Heart right ventricle (tissue), 16 donors: ENCODE measurements at regions not wholly inside any gene's neighbourhood (a gene's known extent, or its start where the extent isn't known, plus 50 kb on each side); places are given as distances from the start of the nearest gene placed in this dataset.

Experiments
- ATAC-seq, 8 donors: fragments of 200-7000 bp; cut with Tn5 transposase; one replicate each; pipeline ENCODE4 v1.9.1; 2020; ENCODE audit warnings: mild to moderate bottlenecking in 8 of 8, moderate library complexity in 8 of 8, moderate number of reproducible peaks in 1 of 8
- DNase-seq, 2 donors: peaks; one replicate each; pipeline ENCODE4 v3.0.0-alpha.2; 2020
- H3K27ac ChIP-seq, 10 donors: fragments of 200-600 bp; sonication (generic) in 2 of 10; one replicate each; pipeline versions ENCODE4 v1.5.0 to v1.8.0; 2020 to 2022; ENCODE audit warnings: mild to moderate bottlenecking in 3 of 10
- H3K27me3 ChIP-seq, 7 donors: fragments of 200-600 bp; one replicate each; pipeline ENCODE4 v1.8.0; 2021 to 2022; ENCODE audit warnings: mild to moderate bottlenecking in 2 of 7
- H3K36me3 ChIP-seq, 9 donors: fragments of 200-600 bp; sonication (generic) in 1 of 9; one replicate each; pipeline versions ENCODE4 v1.5.0 to v1.8.0; 2020 to 2022; ENCODE audit warnings: mild to moderate bottlenecking in 2 of 9
- H3K4me1 ChIP-seq, 9 donors: fragments of 200-600 bp; sonication (generic) in 1 of 9; one replicate each; pipeline versions ENCODE4 v1.5.0 to v1.8.0; 2020 to 2022; ENCODE audit warnings: mild to moderate bottlenecking in 4 of 9
- H3K4me3 ChIP-seq, 10 donors: fragments of 200-600 bp; sonication (generic) in 2 of 10; one replicate each; pipeline versions ENCODE4 v1.5.0 to v1.8.0; 2020 to 2022; ENCODE audit warnings: mild to moderate bottlenecking in 7 of 10, moderate library complexity in 2 of 10
- H3K9me3 ChIP-seq, 11 donors: fragments of 200-600 bp in 10 of 11; sonication (generic) in 2 of 11; one replicate each; pipeline versions ENCODE4 v1.5.0 to v1.8.0; 2013 to 2022; ENCODE audit warnings: mild to moderate bottlenecking in 2 of 11, control low read depth in 1 of 11, moderate library complexity in 1 of 11
- WGBS, 2 donors: extraction: QIAGEN DNeasy Blood & Tissue Kit; methylation state at CpG; one replicate each; pipeline ENCODE4 v1.1.7; 2013; ENCODE audit warnings: inconsistent platforms in 1 of 2; 5-methylcytosine and 5-hydroxymethylcytosine counted together
- intact Hi-C, 10 donors: fragments of 100-400 bp; cut with DNase I; formaldehyde crosslinking; loops; one replicate each; pipeline versions ENCODE4 v1.11.1 to v1.14.2; 2022
- TF ChIP-seq, protein P1 (sequence below), 9 donors: fragments of 200-600 bp; sonication (generic) in 2 of 9; IDR thresholded peaks; one replicate each; pipeline versions ENCODE4 v1.5.0 to v1.8.0; 2021 to 2022; ENCODE audit warnings: antibody characterized with exemption in 9 of 9, mild to moderate bottlenecking in 5 of 9, moderate library complexity in 1 of 9
- donor health status: Arrhythmogenic right ventricular cardiomyopathy.
- donor health status: ischemic (EF 13 %, LVEDD 7.1; RV severe dilation, severe dysfunction).
- donor health status: healthy with polysubstance abuse.
- donor health status: DM: no; HTN: yes; CAD: no.
- donor health status: DM: no; HTN: no; CAD: no.
- donor health status: ischemic (EF 25% LVEDD 6.9; RV normal size, moderate dysfunction).
- donor health status: ischemic (EF 25% LVEDD 5.7; RV mildly dilated, moderate dysfunction).
- donor health status: healthy.
- donor health status: DM: yes; HTN: yes; CAD: no.
- donor health status: Ischemic cardiomyopathy.
- donor health status: ischemic (EF 35%, LVEDD 5.7; RV mildly dilated, moderate dysfunction).
- donor health status: nonischemic (EF 11% LVEDD 7.7; RV severe dilation, severe dysfunction).
- donor health status: DM: yes; HTN: yes; CAD: no.
- donor health status: PGD.
- donor health status: ischemic (EF 29% LVEDD 5.4; RV normal size, mild dysfunction).
- donor health status: nonischemic (EF 23%, LVEDD 6.1; RV moderate dilation, normal function).

DNA sequence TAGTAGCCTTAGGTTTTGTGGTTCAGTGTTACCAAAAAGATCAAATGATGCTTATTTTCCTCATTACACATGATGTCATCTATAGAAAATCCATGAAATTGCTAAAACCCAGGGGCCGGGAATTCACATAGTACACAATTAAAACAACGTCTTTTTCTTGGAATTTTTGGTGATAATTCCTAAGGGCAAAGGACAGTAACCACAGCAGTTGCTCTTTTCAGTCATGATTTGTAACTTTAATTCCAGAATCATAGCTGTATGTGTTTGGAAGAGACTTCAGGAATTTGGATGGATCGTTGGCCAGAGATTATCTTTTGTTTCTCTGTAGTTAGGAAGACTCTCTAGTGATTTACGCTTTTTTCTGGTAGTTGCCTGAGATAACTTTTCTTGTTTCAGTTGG lies 748.7 kb downstream of the TLE4 start:
- no peak for DNase-seq
- peak in 2 of 8 donors; percentile 33 to 66 for ATAC-seq
- no peaks in the 10 kb centered on the region for H3K9me3 ChIP-seq
- intact Hi-C loops, result no loop called here
- WGBS, 2 donors, result 54 to 67% methylated on average over 4 of the region's 4 CpGs
- no peak overlapping the region for H3K4me3 ChIP-seq
- TF ChIP-seq, protein P1, sequence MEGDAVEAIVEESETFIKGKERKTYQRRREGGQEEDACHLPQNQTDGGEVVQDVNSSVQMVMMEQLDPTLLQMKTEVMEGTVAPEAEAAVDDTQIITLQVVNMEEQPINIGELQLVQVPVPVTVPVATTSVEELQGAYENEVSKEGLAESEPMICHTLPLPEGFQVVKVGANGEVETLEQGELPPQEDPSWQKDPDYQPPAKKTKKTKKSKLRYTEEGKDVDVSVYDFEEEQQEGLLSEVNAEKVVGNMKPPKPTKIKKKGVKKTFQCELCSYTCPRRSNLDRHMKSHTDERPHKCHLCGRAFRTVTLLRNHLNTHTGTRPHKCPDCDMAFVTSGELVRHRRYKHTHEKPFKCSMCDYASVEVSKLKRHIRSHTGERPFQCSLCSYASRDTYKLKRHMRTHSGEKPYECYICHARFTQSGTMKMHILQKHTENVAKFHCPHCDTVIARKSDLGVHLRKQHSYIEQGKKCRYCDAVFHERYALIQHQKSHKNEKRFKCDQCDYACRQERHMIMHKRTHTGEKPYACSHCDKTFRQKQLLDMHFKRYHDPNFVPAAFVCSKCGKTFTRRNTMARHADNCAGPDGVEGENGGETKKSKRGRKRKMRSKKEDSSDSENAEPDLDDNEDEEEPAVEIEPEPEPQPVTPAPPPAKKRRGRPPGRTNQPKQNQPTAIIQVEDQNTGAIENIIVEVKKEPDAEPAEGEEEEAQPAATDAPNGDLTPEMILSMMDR (IDR thresholded peaks at IDR 0.05), result no peak
- no peaks in the 10 kb centered on the region for H3K27me3 ChIP-seq
- H3K36me3 ChIP-seq, result no peaks in the 10 kb centered on the region
- H3K27ac ChIP-seq, result peak overlapping the region in 1 of 10 donors; percentile 60
- peaks cover 0 to 4% (median 0%) of the 10 kb centered on the region in 9 donors for H3K4me1 ChIP-seq

DNA sequence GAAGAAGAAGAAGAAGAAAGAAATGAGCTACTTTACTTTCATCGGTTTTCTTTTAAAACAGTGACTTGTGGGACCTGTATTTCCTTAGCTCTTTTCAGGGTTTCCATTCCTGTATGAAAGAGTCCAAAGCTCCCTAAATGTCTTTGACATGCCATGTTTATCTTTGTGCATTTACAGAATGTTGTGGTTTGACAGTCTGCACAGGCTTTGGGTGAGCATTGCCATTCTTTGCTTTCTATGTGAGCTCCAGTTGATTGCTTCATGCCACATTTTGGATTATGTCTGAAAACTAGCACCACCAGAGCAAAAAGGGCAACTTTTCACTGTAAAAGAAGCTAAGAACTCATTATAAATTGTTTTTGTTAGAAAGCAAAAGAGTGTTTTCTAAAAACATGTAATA lies 733.4 kb downstream of the TLE4 start:
- Histone ChIP-seq H3K4me1 (no peaks in the 10 kb centered on the region), H3K36me3 (no peaks in the 10 kb centered on the region), H3K27me3 (no peaks in the 10 kb centered on the region), H3K4me3 (no peak overlapping the region), H3K9me3 (no peaks in the 10 kb centered on the region), H3K27ac (no peak overlapping the region)
- TF ChIP-seq, protein P1 (IDR thresholded peaks at IDR 0.05), result no peak
- ATAC-seq (no peak), DNase-seq (no peak)
- 89 to 96% methylated on average over 1 of the region's 1 CpG for WGBS, 2 donors
- intact Hi-C loops, result no loop called here

DNA sequence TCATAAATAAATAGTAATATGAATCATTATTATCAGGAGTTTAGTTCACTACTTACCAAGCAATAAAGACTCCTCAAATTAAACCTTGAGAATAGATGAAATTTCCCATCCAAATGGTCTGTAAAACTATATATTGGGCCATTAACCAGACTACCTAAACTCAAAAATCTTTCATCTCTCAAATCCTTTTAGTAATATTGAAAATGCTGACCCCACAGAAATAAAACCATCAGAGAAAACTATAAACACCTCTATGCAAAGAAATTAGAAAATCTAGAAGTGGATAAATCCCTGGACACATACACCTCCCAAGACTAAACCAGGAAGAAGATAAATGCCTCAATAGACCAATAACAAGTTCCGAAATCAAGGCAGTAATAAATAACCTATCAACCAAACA lies 723.2 kb downstream of the TLE4 start:
- no peak for DNase-seq
- TF ChIP-seq, protein P1 (IDR thresholded peaks at IDR 0.05), result no peak

DNA sequence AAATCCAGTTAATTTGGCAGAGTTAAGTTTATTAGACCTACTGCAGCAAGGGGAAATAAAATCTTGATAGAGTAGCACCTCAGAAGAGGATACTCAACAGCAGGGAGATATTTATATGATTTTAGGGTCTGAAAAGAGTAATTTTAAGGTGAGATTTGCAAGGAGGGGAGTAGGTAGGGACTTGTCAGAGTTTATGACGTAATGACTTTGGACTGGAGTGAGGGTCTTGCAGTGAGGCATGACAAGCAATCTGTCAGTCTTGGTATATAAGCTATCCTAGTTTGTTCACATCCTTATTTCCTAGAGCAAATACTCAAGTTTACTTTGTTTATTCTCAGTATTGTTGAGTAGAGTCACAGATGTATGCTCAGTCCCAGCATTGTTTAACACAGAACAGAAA lies 722.6 kb downstream of the TLE4 start:
- ATAC-seq (no peak), DNase-seq (no peak)
- intact Hi-C loops, result no loop called here
- Histone ChIP-seq H3K27ac (no peak overlapping the region), H3K4me1 (no peaks in the 10 kb centered on the region), H3K36me3 (no peaks in the 10 kb centered on the region), H3K9me3 (peaks cover 0 to 21% (median 5%) of the 10 kb centered on the region in 11 donors), H3K27me3 (no peaks in the 10 kb centered on the region), H3K4me3 (no peak overlapping the region)
- WGBS, 2 donors, result 74 to 79% methylated on average over 1 of the region's 1 CpG
- TF ChIP-seq, protein P1 (IDR thresholded peaks at IDR 0.05), result no peak

More for the DNA sequence above, 723.2 kb downstream of the TLE4 start:
- Histone ChIP-seq H3K4me3 (no peak overlapping the region), H3K4me1 (no peaks in the 10 kb centered on the region), H3K27ac (no peak overlapping the region), H3K27me3 (no peaks in the 10 kb centered on the region), H3K36me3 (no peaks in the 10 kb centered on the region), H3K9me3 (peaks cover 0 to 21% (median 5%) of the 10 kb centered on the region in 11 donors)
- intact Hi-C loops, result no loop called here
- 83 to 88% methylated on average over 1 of the region's 1 CpG for WGBS, 2 donors
- ATAC-seq, result no peak
